Karpas-422 (cell line): ENCODE measurements at regions not wholly inside any gene's neighbourhood (a gene's known extent, or its start where the extent isn't known, plus 50 kb on each side); places are given as distances from the start of the nearest gene placed in this dataset.

ENCODE experiments used
- DNase-seq: peaks from one replicate; pipeline ENCODE4 v3.0.0-alpha.2; 2015
- H2AFZ ChIP-seq: fragments of 200-600 bp; sonication (generic); 2 replicates; pipeline ENCODE4 v1.6.1; 2014; ENCODE audit warnings: antibody characterized with exemption, low read length, mixed read lengths
- H3K27ac ChIP-seq: fragments of 200-600 bp; sonication (generic); 2 replicates; pipeline ENCODE4 v1.5.1; 2014; ENCODE audit warnings: mild to moderate bottlenecking, low read length, moderate library complexity
- H3K27me3 ChIP-seq: fragments of 200-600 bp; sonication (generic); 2 replicates; pipeline ENCODE4 v1.6.1; 2014; ENCODE audit warnings: low read length, mixed read lengths
- H3K36me3 ChIP-seq: fragments of 200-600 bp; sonication (generic); 2 replicates; pipeline ENCODE4 v1.6.1; 2014; ENCODE audit warnings: low read length, mixed read lengths; ENCODE audit not compliant: insufficient read depth
- H3K4me1 ChIP-seq: fragments of 200-600 bp; sonication (generic); 2 replicates; pipeline ENCODE4 v1.6.1; 2014; ENCODE audit warnings: mild to moderate bottlenecking, low read length, mixed read lengths
- H3K4me2 ChIP-seq: fragments of 200-600 bp; sonication (generic); 2 replicates; pipeline ENCODE4 v1.6.1; 2014; ENCODE audit warnings: low read length, low read depth, mild to moderate bottlenecking; ENCODE audit not compliant: poor library complexity, severe bottlenecking
- H3K4me3 ChIP-seq: fragments of 200-600 bp; sonication (generic); 2 replicates; pipeline ENCODE4 v1.5.1; 2014; ENCODE audit warnings: mild to moderate bottlenecking, antibody characterized with exemption, low read length, mixed read lengths
- H3K79me2 ChIP-seq: fragments of 200-600 bp; sonication (generic); 2 replicates; pipeline ENCODE4 v1.6.1; 2014; ENCODE audit warnings: mild to moderate bottlenecking, low read length, mixed read lengths
- H3K9ac ChIP-seq: fragments of 200-600 bp; sonication (generic); 2 replicates; pipeline ENCODE4 v1.6.0; 2014; ENCODE audit warnings: low read length
- H3K9me2 ChIP-seq: fragments of 200-600 bp; sonication (generic), shearing (Covaris generic); replicated peaks from 2 replicates; pipeline ENCODE4 v1.6.0; 2014; ENCODE audit warnings: mild to moderate bottlenecking, low read length, moderate library complexity; ENCODE audit not compliant: insufficient read depth
- H3K9me3 ChIP-seq: fragments of 300-700, 200-600 bp; sonication (generic); 2 replicates; pipeline ENCODE4 v1.6.1; 2014; ENCODE audit warnings: low read length, mixed read lengths
- H4K20me1 ChIP-seq: fragments of 200-600 bp; sonication (generic); 2 replicates; pipeline ENCODE4 v1.6.1; 2014; ENCODE audit warnings: mild to moderate bottlenecking, antibody characterized with exemption, low read length, low read depth; ENCODE audit not compliant: insufficient read depth

GRCh38 chr15:70199540-70200410 lies 102.1 kb upstream of the TLE3 start:
- no peak overlapping the region for H2AFZ ChIP-seq
- no peaks in the 10 kb centered on the region for H3K79me2 ChIP-seq
- no peaks in the 10 kb centered on the region for H3K9me3 ChIP-seq
- peaks cover 85% of the 10 kb centered on the region for H3K4me1 ChIP-seq
- H4K20me1 ChIP-seq = 0 out of 2 replicates have a peak, but pooled peaks cover 7% of the 10 kb centered on the region
- H3K27ac ChIP-seq = peak overlapping the region; percentile 100
- no peaks in the 10 kb centered on the region for H3K9me2 ChIP-seq
- peak overlapping the region; percentile 83 for H3K9ac ChIP-seq
- peak; percentile 97 for DNase-seq
- H3K4me2 ChIP-seq = peak overlapping the region; percentile 98
- H3K4me3 ChIP-seq = peak overlapping the region; percentile 66
- no peaks in the 10 kb centered on the region for H3K36me3 ChIP-seq
- no peaks in the 10 kb centered on the region for H3K27me3 ChIP-seq

DNA sequence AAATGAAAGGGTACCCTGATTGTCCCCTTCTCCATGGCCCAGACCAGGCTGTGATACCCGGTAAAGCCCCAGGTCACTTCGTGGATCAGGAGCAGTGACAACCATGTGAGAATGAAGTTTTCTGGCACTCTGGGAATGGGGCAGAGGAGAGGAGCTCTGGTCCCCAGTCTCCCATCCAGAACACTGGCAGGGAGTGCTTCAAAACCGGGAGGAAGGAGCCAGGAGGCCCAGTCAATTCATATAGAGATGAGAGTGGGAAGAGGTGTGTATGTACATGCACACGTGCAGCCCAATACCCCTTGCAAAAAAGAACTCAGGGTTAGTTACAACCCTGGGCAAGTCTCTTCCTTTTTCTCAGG lies 101.4 kb upstream of the TLE3 start:
- Histone ChIP-seq H3K9me3 (no peaks in the 10 kb centered on the region), H3K4me1 (peaks cover 83% of the 10 kb centered on the region), H2AFZ (no peak overlapping the region), H3K27ac (peak overlapping the region; percentile 100), H4K20me1 (0 out of 2 replicates have a peak, but pooled peaks cover 7% of the 10 kb centered on the region), H3K4me3 (peak overlapping the region; percentile 66), H3K27me3 (no peaks in the 10 kb centered on the region), H3K79me2 (no peaks in the 10 kb centered on the region), H3K9ac (peak overlapping the region; percentile 83), H3K4me2 (peak overlapping the region; percentile 98), H3K9me2 (no peaks in the 10 kb centered on the region), H3K36me3 (no peaks in the 10 kb centered on the region)
- DNase-seq = no peak

GRCh38 chr15:70198441-70199123 lies 100.9 kb upstream of the TLE3 start:
- Histone ChIP-seq H2AFZ (no peak overlapping the region), H3K27me3 (no peaks in the 10 kb centered on the region), H3K36me3 (no peaks in the 10 kb centered on the region), H3K4me2 (peak overlapping the region; percentile 98), H3K79me2 (no peaks in the 10 kb centered on the region), H3K9me2 (no peaks in the 10 kb centered on the region), H3K9me3 (no peaks in the 10 kb centered on the region), H3K4me1 (peaks cover 83% of the 10 kb centered on the region), H3K27ac (peak overlapping the region; percentile 100), H3K9ac (peak overlapping the region; percentile 83), H3K4me3 (peak overlapping the region; percentile 66), H4K20me1 (0 out of 2 replicates have a peak, but pooled peaks cover 7% of the 10 kb centered on the region)
- peak; percentile 96 for DNase-seq

DNA sequence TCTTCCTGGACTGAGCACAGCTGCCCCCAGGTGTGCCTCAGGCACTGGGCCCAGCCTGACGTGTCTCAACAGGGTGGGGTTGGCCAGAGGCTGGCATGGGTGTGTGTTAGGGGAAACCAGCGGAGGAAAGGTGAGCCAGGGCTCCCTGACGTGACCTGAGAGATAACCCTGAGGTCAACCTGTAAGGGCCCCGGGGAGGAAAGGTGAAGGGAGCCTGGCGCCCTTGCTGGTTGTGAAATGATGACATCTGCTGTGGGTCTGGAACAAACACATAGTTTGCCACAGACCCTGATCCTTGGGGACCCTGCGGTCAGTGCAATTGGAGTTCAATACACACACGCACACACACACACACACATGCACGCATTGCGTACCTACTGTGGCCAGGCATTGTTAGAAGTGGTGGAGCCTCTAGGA lies 100.2 kb upstream of the TLE3 start:
- Histone ChIP-seq H3K4me3 (peak overlapping the region; percentile 66), H3K36me3 (no peaks in the 10 kb centered on the region), H3K9me2 (no peaks in the 10 kb centered on the region), H3K9me3 (no peaks in the 10 kb centered on the region), H3K9ac (peak overlapping the region; percentile 43), H2AFZ (no peak overlapping the region), H3K27me3 (no peaks in the 10 kb centered on the region), H3K4me1 (peaks cover 78% of the 10 kb centered on the region), H3K4me2 (peak overlapping the region; percentile 98), H4K20me1 (0 out of 2 replicates have a peak, but pooled peaks cover 7% of the 10 kb centered on the region), H3K79me2 (no peaks in the 10 kb centered on the region), H3K27ac (peak overlapping the region; percentile 100)
- peak; percentile 86 for DNase-seq

DNA sequence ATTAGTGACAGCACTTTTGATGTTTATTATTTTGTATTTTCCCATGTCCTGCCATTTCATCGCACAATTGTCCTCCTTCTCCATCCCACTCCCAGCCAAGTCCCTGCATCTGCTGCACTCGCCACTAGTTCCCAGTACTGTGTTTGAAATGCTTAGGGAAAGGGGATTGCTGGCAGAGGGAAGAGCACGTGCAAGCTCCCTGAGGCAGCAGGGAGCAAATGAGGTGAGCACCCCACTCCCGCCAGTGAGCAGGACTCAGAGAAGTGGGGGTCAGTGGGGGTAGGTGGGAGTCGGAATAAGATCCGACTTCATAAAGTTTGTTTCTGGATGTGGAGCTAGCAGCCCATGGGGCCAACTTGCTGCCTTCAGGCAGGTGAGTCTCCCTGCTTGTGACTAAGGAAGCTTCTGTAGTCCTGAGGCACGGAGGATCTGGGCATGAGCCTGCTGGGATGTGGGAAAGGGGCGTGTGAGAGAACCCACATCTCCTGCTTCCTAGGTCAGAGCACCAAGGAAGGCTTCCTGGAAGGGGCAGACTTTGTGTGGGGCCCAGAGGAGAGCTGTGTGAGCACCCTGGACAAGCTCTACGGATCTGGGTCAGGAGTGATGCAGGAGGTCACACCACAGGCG lies 99.7 kb upstream of the TLE3 start:
- H3K4me1 ChIP-seq = peaks cover 73% of the 10 kb centered on the region
- no peaks in the 10 kb centered on the region for H3K9me2 ChIP-seq
- H3K79me2 ChIP-seq = no peaks in the 10 kb centered on the region
- peak overlapping the region; percentile 98 for H3K4me2 ChIP-seq
- no peak overlapping the region for H2AFZ ChIP-seq
- H4K20me1 ChIP-seq = 0 out of 2 replicates have a peak, but pooled peaks cover 7% of the 10 kb centered on the region
- H3K36me3 ChIP-seq = no peaks in the 10 kb centered on the region
- no peaks in the 10 kb centered on the region for H3K27me3 ChIP-seq
- peak overlapping the region; percentile 100 for H3K27ac ChIP-seq
- H3K4me3 ChIP-seq = peak overlapping the region; percentile 66
- no peak for DNase-seq
- H3K9me3 ChIP-seq = no peaks in the 10 kb centered on the region
- peak overlapping the region; percentile 43 for H3K9ac ChIP-seq

- Histone ChIP-seq H3K4me1 (peaks cover 65% of the 10 kb centered on the region), H3K4me2 (peak overlapping the region; percentile 98), H4K20me1 (0 out of 2 replicates have a peak, but pooled peaks cover 7% of the 10 kb centered on the region), H3K79me2 (no peaks in the 10 kb centered on the region), H3K4me3 (peak overlapping the region; percentile 66), H3K27ac (peak overlapping the region; percentile 100), H3K9ac (peak overlapping the region; percentile 56), H3K9me3 (no peaks in the 10 kb centered on the region), H3K9me2 (no peaks in the 10 kb centered on the region), H3K27me3 (no peaks in the 10 kb centered on the region), H2AFZ (no peak overlapping the region), H3K36me3 (no peaks in the 10 kb centered on the region)
- DNase-seq = peak; percentile 96
Measured at GRCh38 chr15:70196372-70197316, 98.9 kb upstream of the TLE3 start.

DNA sequence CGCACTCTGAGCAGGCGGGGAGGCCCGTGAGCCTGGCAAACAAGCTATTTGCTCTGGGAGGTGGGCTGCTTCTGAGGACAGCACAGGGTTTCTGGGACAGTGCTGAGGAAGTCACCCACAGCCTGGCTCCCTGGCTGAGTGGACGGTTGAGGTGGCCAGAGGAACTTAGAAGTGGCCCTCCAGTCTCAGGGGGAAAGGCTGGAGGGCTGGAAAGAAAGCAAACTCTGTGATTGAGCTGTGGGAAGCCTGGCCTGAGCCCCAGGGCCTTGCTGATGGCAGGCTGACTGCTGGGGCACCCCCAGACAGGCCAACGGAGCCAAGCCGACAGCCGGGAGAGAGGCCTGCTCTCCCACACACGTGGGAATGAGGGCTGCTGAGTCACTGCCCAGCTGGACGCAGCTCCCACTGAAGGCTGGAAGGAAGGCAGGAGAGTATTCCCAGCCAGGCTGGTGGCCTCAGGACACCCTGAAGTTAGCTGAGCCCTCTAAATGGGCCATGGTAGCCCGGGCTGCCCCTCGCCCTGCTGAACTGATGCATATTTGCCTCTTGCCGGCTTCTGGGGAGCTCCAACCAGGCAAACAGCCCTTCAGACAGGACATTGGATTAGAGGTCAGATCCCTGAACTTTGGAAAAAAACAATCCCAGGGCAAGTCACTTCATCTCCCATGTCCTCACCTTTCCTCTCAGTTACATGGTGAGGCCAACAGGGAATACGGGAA lies 98.0 kb upstream of the TLE3 start:
- Histone ChIP-seq H3K4me2 (peak overlapping the region; percentile 98), H3K9me2 (no peaks in the 10 kb centered on the region), H4K20me1 (0 out of 2 replicates have a peak, but pooled peaks cover 7% of the 10 kb centered on the region), H3K9me3 (no peaks in the 10 kb centered on the region), H3K4me3 (peak overlapping the region; percentile 44; the same call in 1 of the 2 replicates), H3K27me3 (no peaks in the 10 kb centered on the region), H3K27ac (peak overlapping the region; percentile 100; the same call in 1 of the 2 replicates), H3K36me3 (no peaks in the 10 kb centered on the region), H3K4me1 (peaks cover 56% of the 10 kb centered on the region), H3K79me2 (no peaks in the 10 kb centered on the region), H3K9ac (peak overlapping the region; percentile 56), H2AFZ (no peak overlapping the region)
- DNase-seq = peak; percentile 59
